GM12878 (cell line): ENCODE measurements at regions not wholly inside any gene's neighbourhood (a gene's known extent, or its start where the extent isn't known, plus 50 kb on each side); places are given as distances from the start of the nearest gene placed in this dataset.

Experiments used
- BCL11A ChIP-seq: IDR thresholded peaks from 2 replicates; pipeline ENCODE4 v1.6.1; 2011; ENCODE audit warnings: low read depth, low read length
- EP300 ChIP-seq, 2 experiments: fragments of 150-350 bp in 1 of 2; IDR thresholded peaks; 2 replicates each; pipeline ENCODE4 v1.6.1; 2011 to 2012; ENCODE audit warnings: low read depth in 2 of 2, low read length in 2 of 2, borderline replicate concordance in 1 of 2, improper control_type of control experiment in 1 of 2, inconsistent platforms in 1 of 2; ENCODE audit not compliant: control insufficient read depth in 1 of 2
- EZH2 ChIP-seq: IDR thresholded peaks from 2 replicates; pipeline ENCODE4 v1.6.1; 2012; ENCODE audit warnings: low read depth, mild to moderate bottlenecking, control low read depth, inconsistent platforms, low read length, borderline replicate concordance; ENCODE audit not compliant: control insufficient read depth
- POLR2AphosphoS2 ChIP-seq: IDR thresholded peaks from 2 replicates; pipeline ENCODE4 v1.6.1; 2011; ENCODE audit warnings: low read depth, mild to moderate bottlenecking, low read length, improper control_type of control experiment, moderate library complexity
- SMAD1 ChIP-seq: fragments of 450-650 bp; IDR thresholded peaks from 2 replicates; pipeline ENCODE4 v1.6.1; 2018; ENCODE audit warnings: mild to moderate bottlenecking, low read depth; ENCODE audit not compliant: partially characterized antibody
- SMC3 ChIP-seq: IDR thresholded peaks from 2 replicates; pipeline ENCODE4 v1.6.1; 2011; ENCODE audit warnings: low read length, improper control_type of control experiment, borderline replicate concordance
- ZNF24 ChIP-seq: fragments of 450-650 bp; IDR thresholded peaks from 2 replicates; pipeline ENCODE4 v1.6.1; 2017; ENCODE audit warnings: antibody characterized with exemption, mild to moderate bottlenecking

GRCh38 chr1:117757668-117758067, 151.8 kb downstream of the TENT5C start:
- TF ChIP-seq ZNF24 = no peak
- TF ChIP-seq EZH2 = no peak
- TF ChIP-seq SMAD1 = no peak
- TF ChIP-seq EP300 (IDR thresholded peaks at IDR 0.05; ENCODE audit: borderline replicate concordance in 1 of 2, control insufficient read depth in 1 of 2, low read depth in 2 of 2, low read length in 2 of 2) = no peak
- no peak for TF ChIP-seq BCL11A
- TF ChIP-seq POLR2AphosphoS2 = no peak
- TF ChIP-seq SMC3 = no peak
